Activated B cell treated with CpG ODN at 0.5 μM for 24 hours (primary cell): ENCODE measurements at regions not wholly inside any gene's neighbourhood (a gene's known extent, or its start where the extent isn't known, plus 50 kb on each side); places are given as distances from the start of the nearest gene placed in this dataset.
"Not testable (repeated sequence)": the region's sequence is repeated elsewhere in the genome, so short reads cannot be mapped to it uniquely, and the experiment has no call there.

Source experiments
- ATAC-seq: fragments of 200-7000 bp; cut with Tn5 transposase; one replicate; pipeline ENCODE4 v1.10.0; 2021; ENCODE audit warnings: low read depth, mild to moderate bottlenecking, moderate library complexity
- CTCF ChIA-PET: fragments of 350-600 bp; sonication (Branson Sonifier 250); formaldehyde crosslinking; loops from one replicate; lab custom pipeline; 2021; ENCODE audit warnings: antibody characterized with exemption; lab: Charles Lee
- POLR2A ChIA-PET: fragments of 350-600 bp; sonication (Branson Sonifier 250); formaldehyde crosslinking; loops from one replicate; lab custom pipeline; 2021; ENCODE audit warnings: antibody characterized with exemption; lab: Charles Lee
- DNase-seq: peaks from one replicate; pipeline ENCODE4 v3.0.0; 2022
- H3K27ac Mint-ChIP-seq: one replicate; pipeline ENCODE4 v1.8.0; 2020; ENCODE audit warnings: mixed read lengths
- H3K27me3 Mint-ChIP-seq: one replicate; pipeline ENCODE4 v1.8.0; 2021; ENCODE audit warnings: mixed read lengths
- H3K36me3 Mint-ChIP-seq: one replicate; pipeline ENCODE4 v1.8.0; 2021; ENCODE audit warnings: low read depth, mixed read lengths
- H3K4me1 Mint-ChIP-seq: one replicate; pipeline ENCODE4 v1.8.0; 2021; ENCODE audit warnings: mixed read lengths
- H3K4me3 Mint-ChIP-seq: one replicate; pipeline ENCODE4 v1.8.0; 2020; ENCODE audit warnings: mild to moderate bottlenecking, mixed read lengths
- H3K9me3 Mint-ChIP-seq: one replicate; pipeline ENCODE4 v1.8.0; 2020; ENCODE audit warnings: mixed read lengths
- CTCF ChIP-seq: fragments of 200-600 bp; IDR thresholded peaks from one replicate; pipeline ENCODE4 v1.8.0; 2022; ENCODE audit warnings: antibody characterized with exemption, mild to moderate bottlenecking
- intact Hi-C: fragments of 100-400 bp; cut with micrococcal nuclease; formaldehyde crosslinking; loops from one replicate; pipeline ENCODE4 v1.15.1; 2024

DNA sequence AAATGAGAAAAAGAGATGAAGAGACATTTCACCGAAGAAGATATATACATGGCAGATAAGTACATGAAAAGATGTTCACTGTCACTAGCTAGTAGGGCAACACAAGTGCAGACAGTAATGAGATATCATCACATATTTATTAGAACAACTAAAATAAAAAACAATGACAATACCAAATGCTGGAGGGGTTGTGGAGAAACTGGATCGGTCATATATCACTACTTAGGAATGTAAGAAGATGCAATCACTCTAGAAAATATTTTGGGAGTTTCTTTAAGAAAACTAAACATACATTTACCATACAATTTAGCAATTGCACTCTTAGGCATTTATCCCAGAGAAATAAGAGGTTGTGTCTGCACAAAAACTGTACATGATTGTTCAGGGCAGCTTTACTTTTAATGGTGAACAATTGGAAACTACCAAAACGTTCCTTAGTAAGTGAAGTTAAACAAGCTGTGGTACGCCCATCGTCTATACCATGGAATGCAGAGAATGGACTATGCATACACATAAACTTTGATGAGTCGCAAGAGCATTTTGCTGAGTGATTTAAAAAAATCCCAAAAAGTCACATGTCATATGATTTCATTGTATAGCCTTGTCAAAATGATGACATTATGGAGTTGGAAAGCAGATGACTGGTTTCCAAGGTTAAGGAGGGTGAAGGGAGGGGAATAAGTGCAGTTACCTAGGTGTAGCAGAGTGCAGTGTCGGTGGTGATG is 149.0 kb upstream of the UBE3A start:
- ChIA-PET CTCF (no interaction called here), POLR2A (no interaction called here)
- DNase-seq, result no peak
- no peaks in the 10 kb centered on the region for H3K36me3 Mint-ChIP-seq
- no peak for ATAC-seq
- no peaks in the 10 kb centered on the region for H3K4me1 Mint-ChIP-seq
- no peak overlapping the region for H3K4me3 Mint-ChIP-seq
- TF ChIP-seq CTCF, result no peak
- no peak overlapping the region for H3K27ac Mint-ChIP-seq
- H3K9me3 Mint-ChIP-seq, result peaks cover 25% of the 10 kb centered on the region
- intact Hi-C loops, result no loop called here
- no peaks in the 10 kb centered on the region for H3K27me3 Mint-ChIP-seq

DNA sequence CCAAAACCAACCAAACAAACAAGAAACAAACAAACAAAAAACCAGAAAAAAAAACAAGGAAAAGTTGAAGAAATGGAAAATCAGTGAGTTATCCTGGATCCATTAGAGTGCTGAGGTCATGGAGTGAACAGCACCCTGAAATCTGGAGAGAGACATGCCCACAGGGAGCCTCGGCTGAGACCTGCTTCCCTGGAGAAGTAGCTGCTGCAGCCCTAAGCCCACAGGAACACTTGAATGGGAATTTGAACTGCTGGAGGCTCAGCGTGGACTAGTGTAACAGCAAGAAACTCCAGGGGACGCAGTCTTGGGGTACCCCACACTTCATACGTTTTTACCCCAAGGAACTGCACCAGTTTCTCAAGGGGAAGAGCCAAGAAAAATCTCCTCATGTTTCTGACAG is 144.1 kb upstream of the UBE3A start:
- Mint-ChIP-seq H3K4me3 (no peak overlapping the region), H3K27ac (no peak overlapping the region), H3K4me1 (no peaks in the 10 kb centered on the region), H3K9me3 (peaks cover 15% of the 10 kb centered on the region), H3K36me3 (no peaks in the 10 kb centered on the region), H3K27me3 (no peaks in the 10 kb centered on the region)
- ATAC-seq (no peak), DNase-seq (no peak)
- intact Hi-C loops, result no loop called here
- ChIA-PET POLR2A (no interaction called here), CTCF (no interaction called here)
- no peak for TF ChIP-seq CTCF

DNA sequence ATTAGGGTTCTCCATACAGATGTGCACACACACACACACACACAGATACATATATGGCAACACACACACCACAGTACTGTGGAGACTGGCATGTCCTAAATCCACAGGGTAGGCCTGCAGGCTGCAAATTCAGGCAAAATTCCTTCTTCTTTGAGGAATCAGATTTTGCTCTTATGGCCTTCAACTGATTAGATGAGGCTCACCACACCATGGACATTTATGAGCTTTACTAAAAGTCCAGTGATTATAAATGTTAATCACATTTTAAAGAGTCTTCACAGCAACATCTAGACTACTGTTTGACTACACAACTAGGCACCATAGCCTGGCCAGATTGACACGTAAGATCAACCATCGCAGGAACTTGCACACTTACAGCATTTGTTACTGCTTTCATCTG is 140.3 kb upstream of the UBE3A start:
- H3K27me3 Mint-ChIP-seq, result no peaks in the 10 kb centered on the region
- ATAC-seq, result no peak
- ChIA-PET CTCF (no interaction called here), POLR2A (no interaction called here)
- H3K27ac Mint-ChIP-seq, result no peak overlapping the region
- H3K4me3 Mint-ChIP-seq, result no peak overlapping the region
- no peaks in the 10 kb centered on the region for H3K36me3 Mint-ChIP-seq
- no peak for TF ChIP-seq CTCF
- H3K4me1 Mint-ChIP-seq, result no peaks in the 10 kb centered on the region
- H3K9me3 Mint-ChIP-seq, result peaks cover 11% of the 10 kb centered on the region
- intact Hi-C loops, result no loop called here
- no peak for DNase-seq

GRCh38 chr15:25572191-25572590 is 133.4 kb upstream of the UBE3A start:
- ChIA-PET CTCF (no interaction called here), POLR2A (no interaction called here)
- H3K9me3 Mint-ChIP-seq, result peaks cover 14% of the 10 kb centered on the region
- intact Hi-C loops, result no loop called here
- H3K4me1 Mint-ChIP-seq, result no peaks in the 10 kb centered on the region
- ATAC-seq, result no peak
- no peak overlapping the region for H3K27ac Mint-ChIP-seq
- H3K27me3 Mint-ChIP-seq, result no peaks in the 10 kb centered on the region
- no peak for DNase-seq
- no peaks in the 10 kb centered on the region for H3K36me3 Mint-ChIP-seq
- no peak overlapping the region for H3K4me3 Mint-ChIP-seq
- TF ChIP-seq CTCF, result no peak

- Mint-ChIP-seq H3K27me3 (no peaks in the 10 kb centered on the region), H3K27ac (no peak overlapping the region), H3K9me3 (peaks cover 8% of the 10 kb centered on the region), H3K4me1 (no peaks in the 10 kb centered on the region), H3K4me3 (no peak overlapping the region), H3K36me3 (no peaks in the 10 kb centered on the region)
- intact Hi-C loops, result no loop called here
- DNase-seq (no peak), ATAC-seq (no peak)
- no peak for TF ChIP-seq CTCF
- ChIA-PET CTCF (no interaction called here), POLR2A (no interaction called here)
Measured at GRCh38 chr15:25568751-25569150, 129.9 kb upstream of the UBE3A start.

DNA sequence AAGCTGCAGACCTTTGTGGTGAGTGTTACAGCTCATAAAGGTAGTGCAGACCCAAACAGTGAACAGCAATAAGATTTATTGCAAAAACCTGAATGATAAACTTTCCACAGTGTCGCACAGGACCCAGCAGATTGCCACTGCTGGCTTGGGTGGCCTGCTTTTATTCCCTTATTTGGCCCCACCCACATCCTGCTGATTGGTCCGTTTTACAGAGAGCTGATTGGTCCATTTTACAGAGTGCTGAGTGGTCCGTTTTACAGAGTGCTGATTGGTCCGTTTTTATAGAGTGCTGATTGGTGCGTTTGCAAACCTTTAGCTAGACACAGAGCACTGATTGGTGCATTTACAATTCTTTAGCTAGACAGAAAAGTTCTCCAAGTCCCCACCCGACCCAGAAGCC is 127.7 kb upstream of the UBE3A start:
- H3K27ac Mint-ChIP-seq, POLR2A ChIA-PET, CTCF ChIA-PET, H3K4me1 Mint-ChIP-seq, DNase-seq, H3K36me3 Mint-ChIP-seq, H3K27me3 Mint-ChIP-seq, H3K9me3 Mint-ChIP-seq, H3K4me3 Mint-ChIP-seq, intact Hi-C loops, ATAC-seq: not testable (repeated sequence)
